Natural killer cell (primary cell): ENCODE measurements at regions not wholly inside any gene's neighbourhood (a gene's known extent, or its start where the extent isn't known, plus 50 kb on each side); places are given as distances from the start of the nearest gene placed in this dataset.

Source experiments
- ATAC-seq, 3 donors: fragments of 150-1000 bp in 2 of 3; fragments of 200-7000 bp in 1 of 3; cut with Tn5 transposase; 1 replicate in 1 of 3; 2 replicates in 2 of 3; pipeline ENCODE4 v1.10.0; 2021; ENCODE audit warnings: mild to moderate bottlenecking in 2 of 3, moderate library complexity in 2 of 3
- DNase-seq, 2 donors: peaks; one replicate each; pipeline versions ENCODE4 v3.0.0 to v3.0.0-alpha.2; 2013 to 2021; ENCODE audit warnings: mixed read lengths in 1 of 2
- H3K27ac ChIP-seq: one replicate; pipeline ENCODE4 v1.5.1; 2013; ENCODE audit warnings: mild to moderate bottlenecking, low read length
- H3K27me3 ChIP-seq: one replicate; pipeline ENCODE4 v1.6.1; 2013; ENCODE audit warnings: low read length; ENCODE audit not compliant: control insufficient read depth, insufficient read depth
- H3K36me3 ChIP-seq: one replicate; pipeline ENCODE4 v1.6.1; 2013; ENCODE audit warnings: low read length; ENCODE audit not compliant: control insufficient read depth, insufficient read depth
- H3K4me1 ChIP-seq: one replicate; pipeline ENCODE4 v1.6.1; 2013; ENCODE audit warnings: low read length; ENCODE audit not compliant: control insufficient read depth, insufficient read depth
- H3K4me3 ChIP-seq: one replicate; pipeline ENCODE4 v1.5.1; 2013; ENCODE audit warnings: low read length
- H3K9me3 ChIP-seq: one replicate; pipeline ENCODE4 v1.6.1; 2013; ENCODE audit warnings: low read length; ENCODE audit not compliant: control insufficient read depth, insufficient read depth
- H3K27ac Mint-ChIP-seq, 2 donors: one replicate each; pipeline ENCODE4 v1.8.0; 2022; ENCODE audit warnings: mild to moderate bottlenecking in 2 of 2, mixed read lengths in 2 of 2, moderate library complexity in 1 of 2
- H3K27me3 Mint-ChIP-seq, 2 donors: one replicate each; pipeline ENCODE4 v1.8.0; 2022; ENCODE audit warnings: low read depth in 2 of 2, mixed read lengths in 2 of 2
- H3K36me3 Mint-ChIP-seq: one replicate; pipeline ENCODE4 v1.8.0; 2022; ENCODE audit warnings: mixed read lengths
- H3K4me1 Mint-ChIP-seq, 2 donors: one replicate each; pipeline ENCODE4 v1.8.0; 2022; ENCODE audit warnings: mixed read lengths in 2 of 2
- H3K4me3 Mint-ChIP-seq: one replicate; pipeline ENCODE4 v1.8.0; 2022; ENCODE audit warnings: mild to moderate bottlenecking, moderate library complexity, mixed read lengths
- H3K9me3 Mint-ChIP-seq, 2 donors: one replicate each; pipeline ENCODE4 v1.8.0; 2022; ENCODE audit warnings: mixed read lengths in 2 of 2
- WGBS: methylation state at CpG from one replicate; pipeline ENCODE4 v1.1.7; 2013; ENCODE audit warnings: missing lambda C conversion rate; ENCODE audit not compliant: insufficient coverage; 5-methylcytosine and 5-hydroxymethylcytosine counted together
- intact Hi-C: fragments of 100-400 bp; cut with micrococcal nuclease; formaldehyde crosslinking; loops from one replicate; pipeline ENCODE4 v1.14.2; 2022
- TF ChIP-seq, protein P1 (sequence below): fragments of 200-600 bp; IDR thresholded peaks from one replicate; pipeline ENCODE4 v1.8.0; 2022; ENCODE audit warnings: antibody characterized with exemption

DNA sequence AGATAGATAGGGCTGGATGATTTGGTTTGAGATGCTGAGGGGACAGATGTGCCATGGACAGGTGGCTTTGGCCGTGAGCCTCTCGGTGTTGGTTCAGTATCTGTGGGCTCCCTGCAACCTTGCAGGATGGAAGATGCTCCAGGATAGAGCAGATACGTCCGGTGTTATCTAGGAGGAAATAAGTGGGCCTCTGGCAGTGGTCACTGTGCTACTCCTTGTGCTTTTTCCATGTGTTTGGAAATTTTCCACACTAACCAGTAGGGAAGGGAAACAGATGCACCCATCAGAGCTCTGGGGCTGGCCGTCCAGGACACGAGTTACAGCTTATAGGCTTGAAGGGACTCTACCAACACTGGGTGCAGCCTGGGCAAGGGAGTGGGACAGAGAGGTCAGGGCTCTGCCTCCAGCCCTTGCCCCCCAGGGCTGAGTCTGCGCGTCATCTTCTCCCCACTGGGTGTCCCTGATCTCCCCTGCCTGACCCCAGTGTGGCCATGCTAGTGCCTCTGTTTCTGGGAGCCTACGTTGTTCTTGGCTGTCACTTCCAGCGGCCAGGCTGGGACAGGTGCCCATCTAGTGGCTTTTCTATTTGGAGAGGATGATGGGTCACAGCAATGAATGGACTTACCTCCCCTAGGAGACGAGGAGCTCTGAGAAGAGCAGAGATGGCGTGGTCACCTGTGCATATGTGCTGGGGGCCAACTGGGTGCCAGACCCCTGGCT is 166.9 kb downstream of the SEC14L1 start:
- TF ChIP-seq, protein P1, sequence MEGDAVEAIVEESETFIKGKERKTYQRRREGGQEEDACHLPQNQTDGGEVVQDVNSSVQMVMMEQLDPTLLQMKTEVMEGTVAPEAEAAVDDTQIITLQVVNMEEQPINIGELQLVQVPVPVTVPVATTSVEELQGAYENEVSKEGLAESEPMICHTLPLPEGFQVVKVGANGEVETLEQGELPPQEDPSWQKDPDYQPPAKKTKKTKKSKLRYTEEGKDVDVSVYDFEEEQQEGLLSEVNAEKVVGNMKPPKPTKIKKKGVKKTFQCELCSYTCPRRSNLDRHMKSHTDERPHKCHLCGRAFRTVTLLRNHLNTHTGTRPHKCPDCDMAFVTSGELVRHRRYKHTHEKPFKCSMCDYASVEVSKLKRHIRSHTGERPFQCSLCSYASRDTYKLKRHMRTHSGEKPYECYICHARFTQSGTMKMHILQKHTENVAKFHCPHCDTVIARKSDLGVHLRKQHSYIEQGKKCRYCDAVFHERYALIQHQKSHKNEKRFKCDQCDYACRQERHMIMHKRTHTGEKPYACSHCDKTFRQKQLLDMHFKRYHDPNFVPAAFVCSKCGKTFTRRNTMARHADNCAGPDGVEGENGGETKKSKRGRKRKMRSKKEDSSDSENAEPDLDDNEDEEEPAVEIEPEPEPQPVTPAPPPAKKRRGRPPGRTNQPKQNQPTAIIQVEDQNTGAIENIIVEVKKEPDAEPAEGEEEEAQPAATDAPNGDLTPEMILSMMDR: no peak
- 94% methylated on average over 11 of the region's 12 CpGs for WGBS
- H3K27me3 Mint-ChIP-seq: peaks cover 0 to 2% of the 10 kb centered on the region in 2 donors
- Histone ChIP-seq H3K27me3 (no peaks in the 10 kb centered on the region), H3K4me3 (no peak overlapping the region), H3K27ac (no peak overlapping the region), H3K36me3 (no peaks in the 10 kb centered on the region), H3K9me3 (no peaks in the 10 kb centered on the region), H3K4me1 (peaks cover 28% of the 10 kb centered on the region)
- intact Hi-C loops: loop anchor here (1.0 kb wide), 1 partner anchor 16 kb away; no protein-coding TSS in a partner anchor
- DNase-seq (no peak), ATAC-seq (no peak)
- H3K36me3 Mint-ChIP-seq: no peaks in the 10 kb centered on the region
- H3K4me1 Mint-ChIP-seq: peaks cover 7 to 13% of the 10 kb centered on the region in 2 donors
- no peaks in the 10 kb centered on the region for H3K9me3 Mint-ChIP-seq
- H3K4me3 Mint-ChIP-seq: no peak overlapping the region
- H3K27ac Mint-ChIP-seq: no peak overlapping the region

DNA sequence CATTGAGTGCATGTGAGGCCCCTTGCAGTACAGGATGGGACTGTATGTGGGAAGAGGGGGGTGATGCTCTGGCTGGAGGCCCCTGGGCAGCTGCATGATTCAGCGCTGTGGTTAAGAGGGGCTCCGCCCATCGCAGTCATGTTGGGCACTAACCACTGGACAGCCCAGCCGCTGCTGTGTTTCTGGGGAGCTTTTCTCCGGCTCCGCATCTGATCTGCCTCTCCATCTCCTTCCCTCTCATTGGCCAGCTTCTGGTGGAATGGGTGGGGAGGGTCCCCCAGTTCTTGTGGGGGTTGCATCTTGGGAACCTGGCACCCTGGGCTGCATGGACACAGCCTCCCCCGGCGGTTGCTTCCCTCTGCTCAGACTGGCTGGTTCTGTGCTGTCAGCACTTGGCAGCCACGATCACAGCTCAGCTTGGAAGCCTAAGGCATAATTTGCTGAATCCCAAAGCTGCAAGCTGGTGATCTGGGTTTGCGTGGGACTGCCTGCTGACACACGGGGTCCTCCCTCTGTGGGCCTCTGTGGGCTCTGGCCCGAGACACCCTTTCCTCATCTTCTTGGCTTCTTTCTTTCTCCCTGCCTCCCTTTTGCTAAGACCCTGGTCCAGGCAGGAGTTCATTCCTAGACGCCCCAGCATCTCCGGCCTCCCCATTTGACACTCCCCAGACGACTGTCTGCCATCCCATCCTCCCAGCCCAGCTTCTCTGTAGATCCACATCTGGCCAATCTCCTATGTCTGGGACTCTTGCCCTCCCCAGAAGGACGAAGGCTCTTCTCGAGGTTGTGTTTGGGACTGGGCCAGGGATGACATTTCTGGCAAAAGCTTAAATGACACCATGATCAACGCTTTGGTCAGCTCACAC is 168.3 kb downstream of the SEC14L1 start:
- no peaks in the 10 kb centered on the region for H3K9me3 Mint-ChIP-seq
- Histone ChIP-seq H3K9me3 (no peaks in the 10 kb centered on the region), H3K4me1 (peaks cover 28% of the 10 kb centered on the region), H3K27ac (no peak overlapping the region), H3K36me3 (no peaks in the 10 kb centered on the region), H3K27me3 (no peaks in the 10 kb centered on the region), H3K4me3 (no peak overlapping the region)
- H3K36me3 Mint-ChIP-seq: no peaks in the 10 kb centered on the region
- peaks cover 0 to 2% of the 10 kb centered on the region in 2 donors for H3K27me3 Mint-ChIP-seq
- H3K4me1 Mint-ChIP-seq: peaks cover 7 to 13% of the 10 kb centered on the region in 2 donors
- intact Hi-C loops: no loop called here
- no peak overlapping the region for H3K27ac Mint-ChIP-seq
- WGBS: 86% methylated on average over 18 of the region's 18 CpGs
- no peak overlapping the region for H3K4me3 Mint-ChIP-seq
- peak in 2 of 3 donors; percentile 42 to 52 for ATAC-seq
- TF ChIP-seq, protein P1: no peak
- no peak for DNase-seq

DNA sequence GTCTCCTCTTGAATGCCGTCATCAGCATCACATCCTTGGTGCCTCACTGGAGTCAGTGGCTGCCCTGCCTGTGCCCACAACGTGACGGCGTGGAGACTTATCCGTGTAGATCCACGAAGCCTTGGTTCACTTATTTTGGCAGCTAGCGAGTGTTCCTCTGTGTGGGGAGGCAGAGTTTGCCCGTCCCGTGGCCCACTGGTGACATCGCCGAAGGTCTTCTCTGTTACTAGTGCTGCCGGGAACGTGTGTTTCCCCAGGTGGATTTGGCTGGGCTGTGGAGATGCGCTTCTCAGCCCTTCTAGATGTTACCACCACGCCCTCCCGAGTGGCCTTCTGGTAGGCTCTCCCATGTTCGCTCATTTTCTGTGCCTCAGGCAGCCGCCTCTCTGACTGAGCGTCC is 169.6 kb downstream of the SEC14L1 start:
- no peak for ATAC-seq
- peaks cover 0 to 2% of the 10 kb centered on the region in 2 donors for H3K27me3 Mint-ChIP-seq
- 92% methylated on average over 19 of the region's 19 CpGs for WGBS
- no peaks in the 10 kb centered on the region for H3K9me3 Mint-ChIP-seq
- no peak overlapping the region for H3K27ac ChIP-seq
- intact Hi-C loops: no loop called here
- no peaks in the 10 kb centered on the region for H3K36me3 Mint-ChIP-seq
- H3K27me3 ChIP-seq: no peaks in the 10 kb centered on the region
- H3K4me1 ChIP-seq: peaks cover 27% of the 10 kb centered on the region
- no peaks in the 10 kb centered on the region for H3K36me3 ChIP-seq
- H3K9me3 ChIP-seq: no peaks in the 10 kb centered on the region
- H3K4me3 Mint-ChIP-seq: no peak overlapping the region
- DNase-seq: no peak
- H3K27ac Mint-ChIP-seq: no peak overlapping the region
- TF ChIP-seq, protein P1: no peak
- H3K4me1 Mint-ChIP-seq: peaks cover 7 to 13% of the 10 kb centered on the region in 2 donors
- H3K4me3 ChIP-seq: no peak overlapping the region
